ENCODE measurements at regions not wholly inside any gene's neighbourhood (a gene's known extent, or its start where the extent isn't known, plus 50 kb on each side); places are given as distances from the start of the nearest gene placed in this dataset.
"Not testable (repeated sequence)": the region's sequence is repeated elsewhere in the genome, so short reads cannot be mapped to it uniquely, and the experiment has no call there.

- no peak for DNase-seq (ENCODE audit: low spot score)
Observed at GRCh38 chr10:23754941-23755340, 316.1 kb downstream of the OTUD1 start.

DNA sequence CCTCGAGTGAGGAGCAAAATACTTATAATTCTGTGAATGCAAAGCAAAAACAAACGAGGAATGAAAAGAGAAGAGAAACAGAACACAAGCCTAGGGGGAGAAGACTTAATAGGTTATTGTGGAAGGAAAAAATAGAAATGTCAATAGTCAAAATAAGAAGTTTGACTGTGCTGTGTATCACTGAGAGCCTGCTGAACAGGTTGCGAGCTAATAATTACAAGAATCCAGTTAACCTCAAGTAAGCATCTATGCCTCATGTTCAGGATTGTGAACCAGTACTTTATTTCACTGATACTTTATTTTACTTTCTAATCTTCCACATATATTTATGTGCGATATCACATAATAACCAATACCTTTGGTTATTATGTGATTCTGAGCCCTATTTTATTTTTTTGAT, 316.7 kb downstream of the OTUD1 start:
- DNase-seq (ENCODE audit: low spot score), result no peak

- DNase-seq (ENCODE audit: low spot score), result no peak
Observed at GRCh38 chr10:23768281-23768680, 329.4 kb downstream of the OTUD1 start.

GRCh38 chr10:23777153-23777552, 338.3 kb downstream of the OTUD1 start:
- DNase-seq (ENCODE audit: low spot score), result no peak

GRCh38 chr10:23779301-23779700, 340.4 kb downstream of the OTUD1 start:
- DNase-seq (ENCODE audit: low spot score), result no peak

GRCh38 chr10:23780331-23780730, 341.5 kb downstream of the OTUD1 start:
- DNase-seq (ENCODE audit: low spot score), result no peak

GRCh38 chr10:23786594-23786993, 347.7 kb downstream of the OTUD1 start:
- no peak for DNase-seq (ENCODE audit: low spot score)

GRCh38 chr10:23793577-23793976, 354.7 kb downstream of the OTUD1 start:
- DNase-seq (ENCODE audit: low spot score), result no peak

DNA sequence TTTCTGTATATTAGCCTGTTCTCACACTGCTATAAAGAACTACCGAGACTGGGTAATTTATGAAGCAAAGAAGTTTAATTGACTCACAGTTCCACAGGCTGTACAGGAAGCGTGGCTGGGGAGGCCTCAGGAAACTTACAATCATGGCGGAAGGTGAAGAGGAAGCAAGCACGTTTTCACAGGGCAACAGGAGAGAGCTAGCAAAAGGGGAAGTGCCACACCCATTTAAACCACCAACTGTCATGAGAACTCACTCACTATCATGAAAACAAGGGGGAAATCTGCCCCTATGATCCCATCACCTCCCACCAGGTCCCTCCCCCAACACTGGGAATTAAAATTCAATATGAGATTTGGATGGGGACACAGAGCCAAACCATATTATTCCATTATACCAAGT, 358.6 kb downstream of the OTUD1 start:
- DNase-seq (ENCODE audit: low spot score), result not testable (repeated sequence)

DNA sequence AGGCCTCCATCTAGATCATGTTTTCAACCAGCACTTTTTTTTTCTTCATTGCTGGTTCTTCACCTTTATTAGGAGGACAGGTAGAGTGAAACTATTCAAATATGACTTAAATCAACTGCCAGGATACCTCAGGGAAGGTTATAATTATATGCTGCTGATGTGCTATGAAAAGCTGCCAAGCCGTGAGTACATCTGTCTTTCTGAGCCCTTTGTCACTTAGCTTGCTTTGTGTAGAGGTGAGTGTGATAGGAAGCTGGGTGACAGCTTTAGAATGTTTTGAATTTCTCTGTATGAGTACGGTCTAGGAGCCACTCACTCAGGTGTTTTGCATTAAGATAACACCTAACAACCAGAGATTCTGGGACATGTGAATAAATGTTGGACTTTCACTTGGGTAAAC, 365.2 kb downstream of the OTUD1 start:
- DNase-seq (ENCODE audit: low spot score), result no peak

DNA sequence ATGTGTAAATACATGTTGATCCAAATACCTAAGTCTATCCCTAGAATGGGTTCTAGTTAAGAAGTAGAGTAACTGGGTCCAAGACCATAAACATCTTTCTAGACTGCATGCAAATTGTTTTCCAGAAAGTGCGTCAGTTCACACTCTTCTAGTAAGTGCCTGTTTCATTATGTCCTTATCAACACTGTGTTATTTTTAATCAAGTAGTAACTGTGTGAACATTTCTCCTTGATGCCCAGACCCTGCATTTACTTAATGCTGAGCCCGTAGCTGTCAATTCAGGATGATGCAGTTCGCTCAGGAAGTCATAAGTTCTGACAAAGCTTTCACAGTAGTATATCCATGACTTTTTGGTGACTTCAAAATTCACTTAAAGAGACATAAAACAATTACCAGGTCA, 374.8 kb downstream of the OTUD1 start:
- DNase-seq (ENCODE audit: low spot score), result no peak

DNA sequence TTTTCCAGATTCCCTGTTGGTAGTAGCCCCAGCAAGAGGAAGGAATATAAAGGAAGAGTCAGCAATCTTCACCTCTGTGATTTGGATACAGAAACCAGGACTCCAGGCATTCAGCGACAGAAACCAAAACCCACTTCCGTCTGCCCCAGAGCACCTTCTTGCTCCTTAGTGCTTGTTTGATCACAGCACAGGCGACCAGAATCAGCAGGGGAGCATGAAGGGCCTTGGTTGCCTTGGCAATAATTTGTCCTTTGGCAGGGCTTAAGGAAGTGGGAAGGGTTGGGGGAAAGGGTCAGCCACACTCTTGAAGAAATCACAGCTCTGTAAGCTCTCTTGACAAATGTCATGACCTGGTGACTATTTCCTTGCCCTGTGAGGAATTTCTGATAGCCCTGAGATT, 379.6 kb downstream of the OTUD1 start:
- no peak for DNase-seq (ENCODE audit: low spot score)

GRCh38 chr10:23820792-23821191, 381.9 kb downstream of the OTUD1 start:
- DNase-seq (ENCODE audit: low spot score), result no peak

DNA sequence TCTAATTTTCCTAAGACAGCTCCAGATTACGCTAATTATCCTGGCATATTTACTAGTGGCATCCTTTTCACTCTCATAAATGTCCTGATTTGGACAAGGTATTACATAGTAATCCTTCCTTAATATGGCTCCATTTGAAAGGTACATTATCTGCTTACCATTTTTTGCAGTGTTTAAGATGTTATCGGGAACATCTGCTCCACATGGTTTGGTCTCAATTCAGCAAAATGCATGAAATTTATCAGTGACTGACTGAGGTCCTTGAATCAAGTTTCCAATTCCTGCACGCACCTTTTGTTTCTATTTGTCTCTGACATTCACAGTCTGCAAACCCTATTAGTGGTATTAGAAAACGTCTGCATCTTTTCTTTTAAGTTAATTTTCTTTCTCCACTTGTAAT, 384.1 kb upstream of the KIAA1217 start:
- no peak for DNase-seq (ENCODE audit: low spot score)

DNA sequence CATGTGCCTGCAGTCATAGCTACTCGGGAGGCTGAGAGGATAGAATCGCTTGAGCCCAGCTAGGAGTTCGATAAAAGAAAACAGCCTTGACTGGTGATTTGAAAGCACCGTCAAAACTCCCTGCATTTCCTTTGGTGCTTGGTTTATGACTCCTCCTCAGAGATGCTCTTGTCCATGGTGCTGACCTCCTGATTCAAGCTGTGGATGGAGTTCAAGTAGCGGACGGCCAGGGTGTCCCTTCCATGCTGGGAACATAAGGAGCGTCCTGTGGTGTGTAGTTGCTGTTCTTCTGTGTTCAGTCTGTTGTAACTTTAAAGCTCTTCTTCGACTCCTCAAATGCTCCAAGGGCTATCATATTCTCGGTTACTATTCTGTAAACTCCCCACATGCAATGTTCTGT, 382.5 kb upstream of the KIAA1217 start:
- DNase-seq (ENCODE audit: low spot score), result no peak

DNA sequence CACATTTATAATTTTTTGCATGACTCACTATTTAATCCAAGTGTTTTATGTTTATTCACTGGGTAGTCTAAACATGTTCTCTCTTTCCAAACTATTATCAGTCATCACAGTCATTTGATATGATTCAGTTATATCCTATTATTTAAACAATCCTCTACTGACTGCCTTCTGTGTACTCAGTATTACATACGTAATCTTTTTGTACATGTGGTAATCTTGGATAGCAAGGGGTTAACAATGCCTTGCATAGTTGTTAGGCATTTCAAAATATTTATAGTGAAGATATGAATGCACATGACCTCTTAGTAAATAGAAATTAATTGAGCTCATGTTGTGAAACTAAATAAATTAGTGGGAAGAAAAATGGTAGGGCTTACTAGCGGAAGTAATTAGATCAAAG, 379.4 kb upstream of the KIAA1217 start:
- no peak for DNase-seq (ENCODE audit: low spot score)

- no peak for DNase-seq (ENCODE audit: low spot score)
Observed at GRCh38 chr10:23834091-23834490, 374.8 kb upstream of the KIAA1217 start.

GRCh38 chr10:23850631-23851030, 358.3 kb upstream of the KIAA1217 start:
- DNase-seq (ENCODE audit: low spot score), result no peak

DNA sequence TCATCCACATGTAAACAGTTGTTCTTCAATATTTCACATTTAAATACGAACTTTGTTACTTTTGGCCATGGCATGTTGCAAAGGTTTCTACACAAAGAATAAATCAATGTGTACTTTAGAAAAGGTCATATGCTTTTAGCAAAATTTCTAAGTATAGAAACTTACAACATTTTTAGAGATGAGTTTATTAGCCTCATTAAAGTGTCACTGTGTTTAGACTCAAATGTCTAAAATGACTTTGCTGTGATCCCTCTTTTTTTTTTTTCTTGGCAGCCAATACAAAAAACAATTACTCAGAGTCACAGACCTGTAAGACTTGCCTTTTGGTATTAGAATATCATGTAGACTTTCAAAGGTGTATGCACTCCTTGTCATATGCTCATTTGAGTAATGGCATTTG, 349.3 kb upstream of the KIAA1217 start:
- DNase-seq (ENCODE audit: low spot score), result no peak

DNA sequence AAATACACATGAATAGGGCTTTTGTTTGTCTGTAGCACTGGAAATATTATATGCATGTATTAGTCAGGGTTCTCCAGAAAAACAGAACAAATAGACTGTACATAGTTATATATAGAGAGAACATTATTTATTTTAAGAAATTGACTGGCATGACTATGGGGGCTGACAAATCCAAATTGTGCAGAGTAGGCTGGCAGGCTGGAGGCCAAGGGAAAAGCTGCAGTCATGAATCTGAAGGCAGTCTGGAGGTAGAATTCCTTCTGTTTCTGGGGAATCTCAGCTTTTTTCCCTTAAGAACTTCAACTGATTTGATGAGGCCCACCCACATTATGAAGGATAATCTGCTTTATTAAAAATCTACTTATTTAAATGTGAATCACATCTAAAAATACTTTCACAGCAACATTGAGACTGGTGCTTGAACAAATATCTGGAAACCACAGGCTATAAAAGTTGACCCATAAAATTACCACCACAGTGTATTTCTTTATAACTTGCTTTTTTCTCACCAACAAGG, 344.2 kb upstream of the KIAA1217 start:
- no peak for DNase-seq (ENCODE audit: low spot score)

- DNase-seq (ENCODE audit: low spot score), result not testable (repeated sequence)
Observed at GRCh38 chr10:23866985-23867384, 342.0 kb upstream of the KIAA1217 start.

DNA sequence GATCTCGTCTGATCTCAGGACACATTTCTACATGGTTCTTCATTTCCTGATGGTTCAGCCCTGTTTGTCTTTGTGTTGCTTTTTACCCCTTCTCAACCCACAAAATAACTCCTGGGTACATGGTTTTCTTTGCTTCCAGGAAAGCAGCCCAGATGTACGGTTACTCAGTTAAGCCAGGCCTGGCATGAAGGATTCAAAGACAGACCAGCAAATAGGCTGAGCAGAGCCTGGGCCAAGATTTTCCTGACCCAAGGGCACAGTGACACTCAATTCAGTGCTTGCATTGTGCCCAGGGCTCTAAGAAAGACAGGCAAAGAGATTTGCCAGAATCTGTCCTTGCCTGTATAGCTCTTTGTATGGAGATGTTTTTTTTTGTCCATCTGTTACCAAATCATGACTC, 340.8 kb upstream of the KIAA1217 start:
- no peak for DNase-seq (ENCODE audit: low spot score)

GRCh38 chr10:23869548-23869947, 339.4 kb upstream of the KIAA1217 start:
- DNase-seq (ENCODE audit: low spot score), result no peak

GRCh38 chr10:23869996-23870395, 338.9 kb upstream of the KIAA1217 start:
- no peak for DNase-seq (ENCODE audit: low spot score)

Data from pons (tissue), 1 donor.